ENCODE measurements at regions not wholly inside any gene's neighbourhood (a gene's known extent, or its start where the extent isn't known, plus 50 kb on each side); places are given as distances from the start of the nearest gene placed in this dataset.

GRCh38 chr12:87317302-87317701, 711.9 kb downstream of the C12orf50 start:
- DNase-seq (ENCODE audit: low spot score): no peak
- TF ChIP-seq CTCF (IDR thresholded peaks at IDR 0.05): no peak
- Mint-ChIP-seq H3K36me3 (ENCODE audit: low read depth) (no peaks in the 10 kb centered on the region), H3K27me3 (ENCODE audit: low read depth) (no peaks in the 10 kb centered on the region), H3K27ac (ENCODE audit: unreplicated experiment) (no peak overlapping the region), H3K4me1 (ENCODE audit: low read depth) (peaks cover 13% of the 10 kb centered on the region), H3K4me3 (ENCODE audit: unreplicated experiment) (no peak overlapping the region), H3K9me3 (ENCODE audit: low read depth) (no peaks in the 10 kb centered on the region)

- no peak overlapping the region for H3K27ac Mint-ChIP-seq (ENCODE audit: unreplicated experiment)
- no peaks in the 10 kb centered on the region for H3K36me3 Mint-ChIP-seq (ENCODE audit: low read depth)
- no peak for TF ChIP-seq CTCF (IDR thresholded peaks at IDR 0.05)
- no peak for DNase-seq (ENCODE audit: low spot score)
- H3K4me1 Mint-ChIP-seq (ENCODE audit: low read depth): peaks cover 11% of the 10 kb centered on the region
- no peak overlapping the region for H3K4me3 Mint-ChIP-seq (ENCODE audit: unreplicated experiment)
- no peaks in the 10 kb centered on the region for H3K9me3 Mint-ChIP-seq (ENCODE audit: low read depth)
- no peaks in the 10 kb centered on the region for H3K27me3 Mint-ChIP-seq (ENCODE audit: low read depth)
Observed at GRCh38 chr12:87311206-87311605, 718.0 kb downstream of the C12orf50 start.

DNA sequence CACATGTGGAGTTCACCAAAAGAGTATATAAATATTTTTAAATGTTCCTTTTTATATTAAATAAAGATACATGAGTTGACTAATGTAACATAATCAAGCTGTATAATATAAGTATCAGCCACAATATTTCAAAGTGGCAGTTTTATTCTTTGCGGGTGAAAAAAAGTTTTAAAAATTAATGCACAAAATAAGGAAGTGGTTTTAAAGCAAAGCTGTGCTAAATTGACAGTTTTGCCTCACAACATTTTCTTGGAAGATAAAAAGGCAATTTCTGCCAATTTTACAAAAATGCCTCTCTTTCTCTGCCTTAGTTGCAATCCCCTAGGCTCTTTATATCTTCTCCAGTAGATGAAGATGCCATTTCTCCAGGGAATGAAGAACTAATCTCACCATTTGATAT, 719.1 kb downstream of the C12orf50 start:
- no peak overlapping the region for H3K27ac Mint-ChIP-seq (ENCODE audit: unreplicated experiment)
- no peaks in the 10 kb centered on the region for H3K27me3 Mint-ChIP-seq (ENCODE audit: low read depth)
- peaks cover 17% of the 10 kb centered on the region for H3K4me1 Mint-ChIP-seq (ENCODE audit: low read depth)
- no peak overlapping the region for H3K4me3 Mint-ChIP-seq (ENCODE audit: unreplicated experiment)
- no peaks in the 10 kb centered on the region for H3K36me3 Mint-ChIP-seq (ENCODE audit: low read depth)
- TF ChIP-seq CTCF (IDR thresholded peaks at IDR 0.05): no peak
- no peaks in the 10 kb centered on the region for H3K9me3 Mint-ChIP-seq (ENCODE audit: low read depth)
- no peak for DNase-seq (ENCODE audit: low spot score)

- no peak for DNase-seq (ENCODE audit: low spot score)
- Mint-ChIP-seq H3K4me3 (ENCODE audit: unreplicated experiment) (no peak overlapping the region), H3K27me3 (ENCODE audit: low read depth) (no peaks in the 10 kb centered on the region)
Observed at GRCh38 chr12:87305481-87305880, 723.7 kb downstream of the C12orf50 start.

DNA sequence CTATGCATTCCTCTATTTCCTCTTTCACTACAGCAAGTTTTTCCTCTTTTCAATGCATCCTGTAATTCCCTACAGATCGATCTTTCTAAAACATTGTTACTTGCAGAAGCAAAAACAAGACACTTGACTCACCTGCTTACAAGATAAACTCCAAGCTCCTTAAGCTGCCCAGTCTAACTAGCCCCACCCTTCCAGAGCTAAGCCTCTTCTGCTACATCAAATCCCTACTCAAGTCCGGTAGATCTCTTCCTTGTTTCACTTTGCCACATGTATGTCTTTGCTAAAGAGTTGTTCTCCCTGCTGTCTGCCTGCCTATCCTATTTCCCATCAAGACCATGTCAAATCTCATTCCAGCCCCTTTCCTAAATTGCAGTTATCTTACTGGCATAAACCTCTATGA, 724.8 kb downstream of the C12orf50 start:
- no peak for DNase-seq (ENCODE audit: low spot score)
- Mint-ChIP-seq H3K27me3 (ENCODE audit: low read depth) (peaks cover 5% of the 10 kb centered on the region), H3K27ac (ENCODE audit: unreplicated experiment) (no peak overlapping the region), H3K4me1 (ENCODE audit: low read depth) (peaks cover 22% of the 10 kb centered on the region), H3K36me3 (ENCODE audit: low read depth) (no peaks in the 10 kb centered on the region), H3K9me3 (ENCODE audit: low read depth) (no peaks in the 10 kb centered on the region), H3K4me3 (ENCODE audit: unreplicated experiment) (no peak overlapping the region)
- TF ChIP-seq CTCF (IDR thresholded peaks at IDR 0.05): no peak

More at GRCh38 chr12:87305481-87305880, 723.7 kb downstream of the C12orf50 start:
- H3K27ac Mint-ChIP-seq (ENCODE audit: unreplicated experiment): no peak overlapping the region
- peaks cover 22% of the 10 kb centered on the region for H3K4me1 Mint-ChIP-seq (ENCODE audit: low read depth)
- H3K9me3 Mint-ChIP-seq (ENCODE audit: low read depth): no peaks in the 10 kb centered on the region
- TF ChIP-seq CTCF (IDR thresholded peaks at IDR 0.05): no peak
- H3K36me3 Mint-ChIP-seq (ENCODE audit: low read depth): no peaks in the 10 kb centered on the region
